Keratinocyte (primary cell): ENCODE measurements at regions not wholly inside any gene's neighbourhood (a gene's known extent, or its start where the extent isn't known, plus 50 kb on each side); places are given as distances from the start of the nearest gene placed in this dataset.

ENCODE experiments used
- DNase-seq: peaks from one replicate; pipeline ENCODE4 v3.0.0-alpha.2; 2011; ENCODE audit warnings: low read depth, missing footprints, low spot score
- FAIRE-seq: peaks from 2 replicates; lab custom pipeline; 2011; peaks lifted over from hg19 to GRCh38; lab: Jason Lieb, UNC
- H2AFZ ChIP-seq: 2 replicates; pipeline ENCODE4 v1.6.0; 2012; ENCODE audit warnings: low read length, control low read depth, inconsistent platforms; ENCODE audit not compliant: control insufficient read depth
- H3K27ac ChIP-seq: 2 replicates; pipeline ENCODE4 v1.5.1; 2011; ENCODE audit warnings: low read length; ENCODE audit not compliant: control insufficient read depth, insufficient read depth
- H3K27me3 ChIP-seq: 3 replicates; pipeline ENCODE4 v1.6.0; 2011; ENCODE audit warnings: low read length; ENCODE audit not compliant: control insufficient read depth, insufficient read depth; ENCODE audit errors: extremely low read depth
- H3K36me3 ChIP-seq, 2 experiments: 2 replicates in 1 of 2; 3 replicates in 1 of 2; pipeline ENCODE4 v1.5.1; 2011; ENCODE audit warnings: low read length in 2 of 2, mild to moderate bottlenecking in 1 of 2; ENCODE audit not compliant: control insufficient read depth in 2 of 2, insufficient read depth in 2 of 2; ENCODE audit errors: extremely low read depth in 1 of 2
- H3K4me1 ChIP-seq: 3 replicates; pipeline ENCODE4 v1.5.1; 2011; ENCODE audit warnings: low read length; ENCODE audit not compliant: control insufficient read depth, insufficient read depth; ENCODE audit errors: extremely low read depth
- H3K4me2 ChIP-seq: 3 replicates; pipeline ENCODE4 v1.6.0; 2011; ENCODE audit warnings: low read depth, low read length; ENCODE audit not compliant: control insufficient read depth, insufficient read depth; ENCODE audit errors: extremely low read depth
- H3K4me3 ChIP-seq, 3 experiments: fragments of 200-600 bp in 1 of 3; sonication (generic) in 1 of 3; 2 replicates in 2 of 3; 3 replicates in 1 of 3; pipeline ENCODE4 v1.5.1; 2011 to 2016; ENCODE audit warnings: low read length in 3 of 3, mild to moderate bottlenecking in 3 of 3, control low read depth in 2 of 3, inconsistent platforms in 1 of 3, low read depth in 1 of 3, mixed read lengths in 1 of 3, mixed run types in 1 of 3, moderate library complexity in 1 of 3; ENCODE audit not compliant: control insufficient read depth in 2 of 3, insufficient read depth in 2 of 3; ENCODE audit errors: extremely low read depth in 1 of 3
- H3K79me2 ChIP-seq: 2 replicates; pipeline ENCODE4 v1.6.0; 2012; ENCODE audit warnings: low read length; ENCODE audit not compliant: control insufficient read depth, insufficient read depth
- H3K9ac ChIP-seq: 3 replicates; pipeline ENCODE4 v1.6.0; 2011; ENCODE audit warnings: low read length; ENCODE audit not compliant: control insufficient read depth, insufficient read depth; ENCODE audit errors: extremely low read depth
- H3K9me1 ChIP-seq: 3 replicates; pipeline ENCODE4 v1.6.0; 2011; ENCODE audit warnings: low read length; ENCODE audit not compliant: control insufficient read depth, insufficient read depth; ENCODE audit errors: extremely low read depth
- H3K9me3 ChIP-seq: 2 replicates; pipeline ENCODE4 v1.5.1; 2012; ENCODE audit warnings: low read depth, low read length; ENCODE audit not compliant: control insufficient read depth
- H4K20me1 ChIP-seq: 3 replicates; pipeline ENCODE4 v1.6.0; 2011; ENCODE audit warnings: low read length; ENCODE audit not compliant: control insufficient read depth, insufficient read depth; ENCODE audit errors: extremely low read depth
- EZH2 ChIP-seq: IDR thresholded peaks from one replicate; pipeline ENCODE4 v1.6.1; 2012; ENCODE audit warnings: inconsistent platforms, mild to moderate bottlenecking, low read length, moderate library complexity
- dilution Hi-C: fragments of 300-500 bp; cut with MboI; formaldehyde crosslinking; loops from one replicate; pipeline ENCODE4 v1.7.0; 2020; ENCODE audit warnings: low sequenced_read_pairs; ENCODE audit not compliant: extremely low pct_ligation_motif_present
- TF ChIP-seq, protein P1 (sequence below), 3 experiments: IDR thresholded peaks in 1 of 3; conservative IDR thresholded peaks in 1 of 3; optimal IDR thresholded peaks in 1 of 3; 2 replicates in 2 of 3; 3 replicates in 1 of 3; pipeline versions ENCODE3 to v1.5.1; 2011; ENCODE audit warnings: low read length in 3 of 3, mild to moderate bottlenecking in 3 of 3, moderate library complexity in 2 of 3, control low read depth in 1 of 3, inconsistent platforms in 1 of 3; ENCODE audit not compliant: insufficient read depth in 2 of 3; ENCODE audit errors: extremely low read depth in 1 of 3

- Histone ChIP-seq H4K20me1 (no peaks in the 10 kb centered on the region), H3K27me3 (no peaks in the 10 kb centered on the region), H3K9me3 (no peaks in the 10 kb centered on the region), H3K4me2 (no peak overlapping the region), H3K79me2 (no peaks in the 10 kb centered on the region), H3K4me3 (no peak overlapping the region), H2AFZ (no peak overlapping the region), H3K9me1 (no peaks in the 10 kb centered on the region), H3K4me1 (no peaks in the 10 kb centered on the region), H3K36me3 (no peaks in the 10 kb centered on the region), H3K9ac (no peak overlapping the region), H3K27ac (no peak overlapping the region)
- TF ChIP-seq EZH2, result no peak
- TF ChIP-seq, protein P1, sequence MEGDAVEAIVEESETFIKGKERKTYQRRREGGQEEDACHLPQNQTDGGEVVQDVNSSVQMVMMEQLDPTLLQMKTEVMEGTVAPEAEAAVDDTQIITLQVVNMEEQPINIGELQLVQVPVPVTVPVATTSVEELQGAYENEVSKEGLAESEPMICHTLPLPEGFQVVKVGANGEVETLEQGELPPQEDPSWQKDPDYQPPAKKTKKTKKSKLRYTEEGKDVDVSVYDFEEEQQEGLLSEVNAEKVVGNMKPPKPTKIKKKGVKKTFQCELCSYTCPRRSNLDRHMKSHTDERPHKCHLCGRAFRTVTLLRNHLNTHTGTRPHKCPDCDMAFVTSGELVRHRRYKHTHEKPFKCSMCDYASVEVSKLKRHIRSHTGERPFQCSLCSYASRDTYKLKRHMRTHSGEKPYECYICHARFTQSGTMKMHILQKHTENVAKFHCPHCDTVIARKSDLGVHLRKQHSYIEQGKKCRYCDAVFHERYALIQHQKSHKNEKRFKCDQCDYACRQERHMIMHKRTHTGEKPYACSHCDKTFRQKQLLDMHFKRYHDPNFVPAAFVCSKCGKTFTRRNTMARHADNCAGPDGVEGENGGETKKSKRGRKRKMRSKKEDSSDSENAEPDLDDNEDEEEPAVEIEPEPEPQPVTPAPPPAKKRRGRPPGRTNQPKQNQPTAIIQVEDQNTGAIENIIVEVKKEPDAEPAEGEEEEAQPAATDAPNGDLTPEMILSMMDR (optimal IDR thresholded peaks at IDR 0.05 in 1 of 3, IDR thresholded peaks at IDR 0.05 in 1 of 3, conservative IDR thresholded peaks at IDR 0.05 in 1 of 3; ENCODE audit: extremely low read depth in 1 of 3, insufficient read depth in 2 of 3, low read length in 3 of 3), result no peak
- FAIRE-seq (no peak), DNase-seq (no peak)
- dilution Hi-C loops, result no loop called here
Observed at GRCh38 chr10:108904163-108904838, 1019.0 kb downstream of the XPNPEP1 start.

DNA sequence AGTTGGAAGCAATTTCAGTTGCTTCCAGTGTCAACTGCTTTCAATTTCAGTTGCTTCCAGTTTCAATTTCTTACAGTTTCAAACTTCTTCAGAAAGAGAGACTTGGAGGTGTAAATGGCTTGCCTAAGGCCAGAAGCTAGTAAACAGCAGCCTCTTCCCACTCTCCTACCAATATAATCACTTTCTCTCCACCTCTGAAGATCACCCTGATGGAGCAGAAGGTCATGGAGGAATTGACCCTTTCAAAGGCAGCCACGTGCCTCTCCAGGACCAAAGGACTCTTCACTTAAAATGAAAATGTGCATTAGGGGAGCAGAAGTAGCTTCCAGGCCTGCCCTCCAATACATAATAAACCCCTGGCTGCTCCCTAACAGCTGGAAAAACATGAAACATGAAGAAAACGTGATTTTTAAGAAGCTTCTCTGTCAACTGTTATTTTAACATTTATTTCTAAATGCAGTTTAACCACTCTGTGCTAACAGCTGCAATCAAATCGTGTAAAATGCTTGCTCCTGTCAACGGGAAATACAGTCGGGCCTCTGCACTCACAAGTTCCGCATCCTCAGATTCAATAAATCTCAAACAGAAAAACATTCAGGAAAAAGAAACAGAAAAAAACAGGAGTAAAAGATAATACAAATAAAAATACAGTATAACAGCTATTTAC is 1020.6 kb downstream of the XPNPEP1 start:
- Histone ChIP-seq H3K36me3 (no peaks in the 10 kb centered on the region), H3K79me2 (no peaks in the 10 kb centered on the region), H3K4me1 (no peaks in the 10 kb centered on the region), H3K4me3 (no peak overlapping the region), H2AFZ (no peak overlapping the region), H4K20me1 (no peaks in the 10 kb centered on the region), H3K4me2 (no peak overlapping the region), H3K27ac (no peak overlapping the region), H3K27me3 (no peaks in the 10 kb centered on the region), H3K9me1 (no peaks in the 10 kb centered on the region), H3K9ac (no peak overlapping the region), H3K9me3 (no peaks in the 10 kb centered on the region)
- dilution Hi-C loops, result no loop called here
- FAIRE-seq, result no peak
- TF ChIP-seq, protein P1 (optimal IDR thresholded peaks at IDR 0.05 in 1 of 3, IDR thresholded peaks at IDR 0.05 in 1 of 3, conservative IDR thresholded peaks at IDR 0.05 in 1 of 3; ENCODE audit: extremely low read depth in 1 of 3, insufficient read depth in 2 of 3, low read length in 3 of 3), result no peak
- TF ChIP-seq EZH2, result no peak
- DNase-seq, result no peak
